Loucy (cell line): ENCODE measurements at regions not wholly inside any gene's neighbourhood (a gene's known extent, or its start where the extent isn't known, plus 50 kb on each side); places are given as distances from the start of the nearest gene placed in this dataset.

ENCODE experiments used
- H2AFZ ChIP-seq: fragments of 200-600 bp; sonication (generic); 2 replicates; pipeline ENCODE4 v1.6.0; 2016; ENCODE audit warnings: antibody characterized with exemption, mild to moderate bottlenecking, low read length, moderate library complexity
- H3F3A ChIP-seq: fragments of 200-600 bp; 2 replicates; pipeline ENCODE4 v1.6.0; 2016; ENCODE audit warnings: antibody characterized with exemption, low read depth, mild to moderate bottlenecking
- H3K27me3 ChIP-seq: fragments of 200-600 bp; sonication (generic); 2 replicates; pipeline ENCODE4 v1.6.1; 2014; ENCODE audit warnings: low read length, mild to moderate bottlenecking; ENCODE audit not compliant: insufficient read depth, poor library complexity, severe bottlenecking
- H3K36me3 ChIP-seq: fragments of 200-600 bp; sonication (generic); 2 replicates; pipeline ENCODE4 v1.6.1; 2016; ENCODE audit warnings: low read length; ENCODE audit not compliant: insufficient read depth
- H3K4me1 ChIP-seq: fragments of 200-600 bp; sonication (generic); 2 replicates; pipeline ENCODE4 v1.5.1; 2014; ENCODE audit warnings: low read length, mild to moderate bottlenecking; ENCODE audit not compliant: insufficient read depth, poor library complexity, severe bottlenecking
- H3K4me2 ChIP-seq: fragments of 200-600 bp; sonication (generic); 2 replicates; pipeline ENCODE4 v1.6.0; 2014; ENCODE audit warnings: antibody characterized with exemption, low read length, low read depth, mild to moderate bottlenecking; ENCODE audit not compliant: poor library complexity, severe bottlenecking
- H3K4me3 ChIP-seq: fragments of 200-600 bp; sonication (generic); 2 replicates; pipeline ENCODE4 v1.5.1; 2014; ENCODE audit warnings: low read length, mild to moderate bottlenecking, mixed read lengths; ENCODE audit not compliant: poor library complexity, severe bottlenecking
- H3K79me2 ChIP-seq: fragments of 200-600 bp; sonication (generic); 2 replicates; pipeline ENCODE4 v1.6.1; 2014; ENCODE audit warnings: low read length; ENCODE audit not compliant: insufficient read depth
- H3K9ac ChIP-seq: fragments of 200-600 bp; sonication (generic); 2 replicates; pipeline ENCODE4 v1.6.0; 2014; ENCODE audit warnings: mild to moderate bottlenecking, low read depth, low read length, moderate library complexity; ENCODE audit not compliant: poor library complexity, severe bottlenecking
- H3K9me2 ChIP-seq: fragments of 200-600 bp; sonication (generic); replicated peaks from 2 replicates; pipeline ENCODE4 v1.6.1; 2016; ENCODE audit warnings: low read depth, low read length, mixed read lengths
- H3K9me3 ChIP-seq: fragments of 200-600 bp; sonication (generic); 2 replicates; pipeline ENCODE4 v1.6.1; 2014; ENCODE audit warnings: mild to moderate bottlenecking, antibody characterized with exemption, low read length, low read depth; ENCODE audit not compliant: insufficient read depth
- H4K20me1 ChIP-seq: fragments of 200-600 bp; sonication (generic); 2 replicates; pipeline ENCODE4 v1.6.0; 2014; ENCODE audit warnings: antibody characterized with exemption, low read length, mild to moderate bottlenecking; ENCODE audit not compliant: insufficient read depth, poor library complexity, severe bottlenecking
- EZH2phosphoT487 ChIP-seq: fragments of 200-600 bp; IDR thresholded peaks from 2 replicates; pipeline ENCODE4 v1.6.1; 2018; ENCODE audit warnings: antibody characterized with exemption, mild to moderate bottlenecking, moderate library complexity, borderline replicate concordance
- TF ChIP-seq, protein P1 (sequence below): fragments of 200-600 bp; sonication (generic); conservative IDR thresholded peaks from 2 replicates; pipeline ENCODE4 v1.5.1; 2014; ENCODE audit warnings: mild to moderate bottlenecking, antibody characterized with exemption, low read length

DNA sequence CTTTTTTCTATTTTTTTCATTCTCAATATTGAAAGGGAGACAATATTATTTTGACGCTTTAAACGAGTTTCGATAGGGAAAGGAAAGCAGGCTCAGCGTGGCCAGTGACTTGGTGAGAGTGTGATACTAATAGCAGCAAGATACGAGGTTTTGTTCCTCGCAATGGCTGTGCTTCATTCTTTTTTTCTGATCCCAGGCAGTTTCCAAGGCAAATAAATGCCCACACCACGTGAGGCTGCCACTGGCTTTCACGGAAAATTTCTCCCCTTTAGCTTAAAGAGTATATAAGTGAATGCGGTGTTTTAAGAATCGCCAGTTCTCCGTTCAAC lies 196.4 kb upstream of the ZNF184 start:
- Histone ChIP-seq H3K9me3 (no peaks in the 10 kb centered on the region), H3K9me2 (no peaks in the 10 kb centered on the region), H3K79me2 (no peaks in the 10 kb centered on the region), H3K4me1 (no peaks in the 10 kb centered on the region), H3K36me3 (no peaks in the 10 kb centered on the region), H3K9ac (no peak overlapping the region), H2AFZ (no peak overlapping the region), H4K20me1 (no peaks in the 10 kb centered on the region), H3K4me2 (no peak overlapping the region), H3K4me3 (no peak overlapping the region), H3K27me3 (no peaks in the 10 kb centered on the region), H3F3A (no peaks in the 10 kb centered on the region)
- TF ChIP-seq, protein P1, sequence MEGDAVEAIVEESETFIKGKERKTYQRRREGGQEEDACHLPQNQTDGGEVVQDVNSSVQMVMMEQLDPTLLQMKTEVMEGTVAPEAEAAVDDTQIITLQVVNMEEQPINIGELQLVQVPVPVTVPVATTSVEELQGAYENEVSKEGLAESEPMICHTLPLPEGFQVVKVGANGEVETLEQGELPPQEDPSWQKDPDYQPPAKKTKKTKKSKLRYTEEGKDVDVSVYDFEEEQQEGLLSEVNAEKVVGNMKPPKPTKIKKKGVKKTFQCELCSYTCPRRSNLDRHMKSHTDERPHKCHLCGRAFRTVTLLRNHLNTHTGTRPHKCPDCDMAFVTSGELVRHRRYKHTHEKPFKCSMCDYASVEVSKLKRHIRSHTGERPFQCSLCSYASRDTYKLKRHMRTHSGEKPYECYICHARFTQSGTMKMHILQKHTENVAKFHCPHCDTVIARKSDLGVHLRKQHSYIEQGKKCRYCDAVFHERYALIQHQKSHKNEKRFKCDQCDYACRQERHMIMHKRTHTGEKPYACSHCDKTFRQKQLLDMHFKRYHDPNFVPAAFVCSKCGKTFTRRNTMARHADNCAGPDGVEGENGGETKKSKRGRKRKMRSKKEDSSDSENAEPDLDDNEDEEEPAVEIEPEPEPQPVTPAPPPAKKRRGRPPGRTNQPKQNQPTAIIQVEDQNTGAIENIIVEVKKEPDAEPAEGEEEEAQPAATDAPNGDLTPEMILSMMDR = no peak
- no peak for TF ChIP-seq EZH2phosphoT487

DNA sequence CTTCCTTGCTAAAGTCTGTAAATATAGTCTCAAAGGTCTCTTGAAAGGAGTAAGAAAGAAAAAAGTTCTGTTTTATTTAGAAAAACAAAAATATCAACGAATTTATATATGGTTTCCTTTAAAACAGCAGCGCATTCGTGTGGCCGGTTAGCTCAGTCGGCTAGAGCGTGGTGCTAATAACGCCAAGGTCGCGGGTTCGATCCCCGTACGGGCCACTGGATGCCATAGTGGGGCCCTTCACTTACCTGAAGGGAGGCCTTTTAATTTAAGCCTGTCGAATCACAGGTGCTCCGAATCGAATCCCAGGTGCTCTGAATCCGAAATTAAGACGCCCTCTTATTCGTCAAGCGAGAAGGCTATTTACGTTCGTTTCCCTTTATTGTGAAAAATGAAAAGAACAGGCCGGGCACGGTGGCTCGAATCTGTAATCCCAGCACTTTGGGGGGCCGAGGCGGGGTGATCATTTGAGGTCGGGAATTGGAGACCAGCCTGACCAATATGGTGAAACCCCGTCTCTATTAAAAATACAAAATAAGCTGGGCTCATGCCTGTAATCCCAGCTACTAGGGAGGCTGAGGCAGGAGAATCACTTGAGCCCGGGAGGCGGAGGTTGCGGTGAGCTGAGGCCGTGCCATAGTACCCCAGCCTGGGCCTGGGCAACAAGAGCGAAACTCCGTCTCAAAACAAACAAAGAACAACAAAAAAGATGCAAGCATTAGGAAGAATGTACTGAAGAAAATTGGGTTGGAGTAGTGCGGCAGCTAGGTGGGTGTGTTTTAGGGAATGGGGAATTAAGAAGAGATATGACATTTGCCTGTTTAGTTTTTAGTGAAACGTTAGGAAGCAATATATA lies 195.8 kb upstream of the ZNF184 start:
- Histone ChIP-seq H3K4me2 (no peak overlapping the region), H3K9ac (no peak overlapping the region), H3K9me3 (no peaks in the 10 kb centered on the region), H3K4me1 (no peaks in the 10 kb centered on the region), H3K9me2 (no peaks in the 10 kb centered on the region), H3K27me3 (no peaks in the 10 kb centered on the region), H3K4me3 (no peak overlapping the region), H2AFZ (no peak overlapping the region), H3F3A (no peaks in the 10 kb centered on the region), H3K79me2 (no peaks in the 10 kb centered on the region), H4K20me1 (no peaks in the 10 kb centered on the region), H3K36me3 (no peaks in the 10 kb centered on the region)
- TF ChIP-seq, protein P1 = no peak
- TF ChIP-seq EZH2phosphoT487 = no peak

DNA sequence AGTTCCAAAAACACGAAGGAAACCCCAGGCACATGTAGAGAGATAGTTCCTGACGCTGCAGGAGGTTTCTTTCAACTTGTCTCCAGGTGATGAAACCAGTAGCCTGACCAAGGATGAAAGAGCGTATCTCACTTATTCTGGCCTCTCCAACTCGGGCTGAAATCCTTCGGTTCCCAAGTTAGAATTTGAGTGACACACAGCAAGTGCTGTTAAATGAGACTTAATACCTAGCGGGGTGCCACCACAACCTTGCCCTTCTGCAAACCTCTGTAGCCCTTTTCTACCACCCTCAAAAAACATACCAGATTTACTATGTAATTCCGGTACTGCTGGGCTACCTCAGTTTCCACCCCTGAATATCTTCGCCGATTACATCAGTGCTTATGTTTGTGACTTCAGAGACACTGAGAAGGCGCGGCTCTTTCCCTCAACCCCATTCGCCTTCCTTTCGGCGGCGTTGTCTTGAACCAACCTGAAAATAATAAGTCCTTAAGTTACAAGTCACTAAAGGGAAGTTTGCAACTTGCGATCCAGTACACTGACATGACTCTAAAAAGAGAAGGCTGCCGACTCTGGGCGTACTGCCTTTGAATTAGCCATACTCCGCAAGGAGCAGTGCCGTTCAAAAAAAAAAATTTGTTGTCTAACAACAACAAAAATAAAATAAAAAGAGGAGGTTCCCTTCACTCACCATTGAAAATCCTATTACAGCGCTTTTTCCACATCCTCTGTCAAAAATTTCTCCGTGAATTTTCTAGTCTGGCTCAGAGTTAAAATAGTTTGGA lies 194.9 kb upstream of the ZNF184 start:
- Histone ChIP-seq H3K4me2 (no peak overlapping the region), H2AFZ (no peak overlapping the region), H3K9me2 (no peaks in the 10 kb centered on the region), H3K9ac (no peak overlapping the region), H3F3A (no peaks in the 10 kb centered on the region), H3K9me3 (no peaks in the 10 kb centered on the region), H3K4me3 (no peak overlapping the region), H3K4me1 (no peaks in the 10 kb centered on the region), H3K79me2 (no peaks in the 10 kb centered on the region), H4K20me1 (no peaks in the 10 kb centered on the region), H3K27me3 (no peaks in the 10 kb centered on the region), H3K36me3 (no peaks in the 10 kb centered on the region)
- TF ChIP-seq, protein P1 = no peak
- TF ChIP-seq EZH2phosphoT487 = no peak
